SK-N-MC (cell line): ENCODE measurements at regions not wholly inside any gene's neighbourhood (a gene's known extent, or its start where the extent isn't known, plus 50 kb on each side); places are given as distances from the start of the nearest gene placed in this dataset.
"Not testable (repeated sequence)": the region's sequence is repeated elsewhere in the genome, so short reads cannot be mapped to it uniquely, and the experiment has no call there.

ENCODE experiments used
- EZH2 ChIP-seq: fragments of 200-600 bp; sonication (generic); IDR thresholded peaks from one replicate; pipeline ENCODE4 v1.6.1; 2017; ENCODE audit warnings: antibody characterized with exemption
- FOXP2 ChIP-seq: optimal IDR thresholded peaks from 2 replicates; pipeline ENCODE3; 2011; ENCODE audit warnings: mild to moderate bottlenecking, moderate library complexity; ENCODE audit not compliant: insufficient read depth; ENCODE audit errors: extremely low read length, control extremely low read depth
- POLR2AphosphoS5 ChIP-seq: IDR thresholded peaks from 2 replicates; pipeline ENCODE4 v1.6.1; 2012; ENCODE audit warnings: mild to moderate bottlenecking, low read depth, low read length, borderline replicate concordance

GRCh38 chr5:74437870-74438269, 202.7 kb downstream of the ENC1 start:
- not testable (repeated sequence) for TF ChIP-seq EZH2, POLR2AphosphoS5, FOXP2
